IMR-90 (cell line): ENCODE measurements at regions not wholly inside any gene's neighbourhood (a gene's known extent, or its start where the extent isn't known, plus 50 kb on each side); places are given as distances from the start of the nearest gene placed in this dataset.

ENCODE experiments used
- CHD1 ChIP-seq: IDR thresholded peaks from 2 replicates; pipeline ENCODE4 v1.6.1; 2012; ENCODE audit warnings: low read depth, low read length, improper control_type of control experiment
- FOS ChIP-seq: fragments of 150-350 bp; IDR thresholded peaks from 2 replicates; pipeline ENCODE4 v1.6.1; 2016; ENCODE audit warnings: low read depth, low read length
- MAFK ChIP-seq: IDR thresholded peaks from 2 replicates; pipeline ENCODE4 v1.6.1; 2012; ENCODE audit warnings: low read depth, low read length, improper control_type of control experiment
- MXI1 ChIP-seq: IDR thresholded peaks from 2 replicates; pipeline ENCODE4 v1.6.1; 2012; ENCODE audit warnings: low read depth, mild to moderate bottlenecking, low read length, moderate library complexity, borderline replicate concordance
- NFE2L2 ChIP-seq: fragments of 150-350 bp; IDR thresholded peaks from 2 replicates; pipeline ENCODE4 v1.6.1; 2016; ENCODE audit warnings: low read depth, mild to moderate bottlenecking, low read length
- POLR2A ChIP-seq: IDR thresholded peaks from 2 replicates; pipeline ENCODE4 v1.6.1; 2012; ENCODE audit warnings: mild to moderate bottlenecking, low read depth, low read length
- RAD21 ChIP-seq: IDR thresholded peaks from 2 replicates; pipeline ENCODE4 v1.6.1; 2012; ENCODE audit warnings: low read length, improper control_type of control experiment
- RCOR1 ChIP-seq: IDR thresholded peaks from 2 replicates; pipeline ENCODE4 v1.6.1; 2012; ENCODE audit warnings: mild to moderate bottlenecking, low read length, improper control_type of control experiment; ENCODE audit not compliant: insufficient replicate concordance
- RFX5 ChIP-seq: IDR thresholded peaks from 2 replicates; pipeline ENCODE4 v1.8.0; 2012; ENCODE audit warnings: low read depth, mild to moderate bottlenecking, low read length, moderate library complexity
- SMC3 ChIP-seq: fragments of 150-350 bp; IDR thresholded peaks from 2 replicates; pipeline ENCODE4 v1.6.1; 2016; ENCODE audit warnings: low read depth, mild to moderate bottlenecking, antibody characterized with exemption, low read length, moderate library complexity
- TF ChIP-seq, protein P1 (sequence below): conservative IDR thresholded peaks from 2 replicates; pipeline ENCODE4 v1.5.1; 2012; ENCODE audit warnings: mild to moderate bottlenecking, low read depth, low read length, improper control_type of control experiment

DNA sequence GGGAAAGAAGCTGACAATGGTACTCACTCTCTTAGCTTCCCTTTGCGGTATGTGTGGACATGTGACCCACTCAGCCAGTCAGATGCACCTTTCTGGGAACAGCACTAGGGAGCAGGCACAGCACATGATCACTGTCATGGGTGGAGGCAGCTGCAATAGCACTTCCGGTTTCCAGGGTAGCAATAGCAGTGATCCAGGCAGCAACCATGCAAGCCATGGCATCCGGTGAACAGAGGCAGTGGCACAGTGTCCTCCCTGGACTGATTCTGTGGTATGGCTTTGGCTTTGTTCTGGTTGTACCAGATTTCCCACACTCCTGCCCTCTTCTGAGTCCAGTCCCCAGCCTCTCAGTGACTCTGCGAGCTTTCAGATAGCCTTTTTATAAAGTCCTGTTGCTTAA is 86.8 kb upstream of the NAMPT start:
- TF ChIP-seq POLR2A (no peak), RCOR1 (no peak), SMC3 (no peak), NFE2L2 (no peak), FOS (no peak), CHD1 (no peak), RFX5 (no peak), MXI1 (no peak), RAD21 (no peak), MAFK (no peak)
- TF ChIP-seq, protein P1, sequence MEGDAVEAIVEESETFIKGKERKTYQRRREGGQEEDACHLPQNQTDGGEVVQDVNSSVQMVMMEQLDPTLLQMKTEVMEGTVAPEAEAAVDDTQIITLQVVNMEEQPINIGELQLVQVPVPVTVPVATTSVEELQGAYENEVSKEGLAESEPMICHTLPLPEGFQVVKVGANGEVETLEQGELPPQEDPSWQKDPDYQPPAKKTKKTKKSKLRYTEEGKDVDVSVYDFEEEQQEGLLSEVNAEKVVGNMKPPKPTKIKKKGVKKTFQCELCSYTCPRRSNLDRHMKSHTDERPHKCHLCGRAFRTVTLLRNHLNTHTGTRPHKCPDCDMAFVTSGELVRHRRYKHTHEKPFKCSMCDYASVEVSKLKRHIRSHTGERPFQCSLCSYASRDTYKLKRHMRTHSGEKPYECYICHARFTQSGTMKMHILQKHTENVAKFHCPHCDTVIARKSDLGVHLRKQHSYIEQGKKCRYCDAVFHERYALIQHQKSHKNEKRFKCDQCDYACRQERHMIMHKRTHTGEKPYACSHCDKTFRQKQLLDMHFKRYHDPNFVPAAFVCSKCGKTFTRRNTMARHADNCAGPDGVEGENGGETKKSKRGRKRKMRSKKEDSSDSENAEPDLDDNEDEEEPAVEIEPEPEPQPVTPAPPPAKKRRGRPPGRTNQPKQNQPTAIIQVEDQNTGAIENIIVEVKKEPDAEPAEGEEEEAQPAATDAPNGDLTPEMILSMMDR: no peak
